Breast epithelium (tissue), 3 donors: ENCODE measurements at regions not wholly inside any gene's neighbourhood (a gene's known extent, or its start where the extent isn't known, plus 50 kb on each side); places are given as distances from the start of the nearest gene placed in this dataset.

ENCODE experiments used
- CTCF ChIP-seq, 3 donors: fragments of 450-650 bp; IDR thresholded peaks; one replicate each; pipeline ENCODE4 v1.5.1; 2016 to 2017; ENCODE audit warnings: antibody characterized with exemption in 3 of 3, mild to moderate bottlenecking in 3 of 3, moderate library complexity in 3 of 3
- POLR2A ChIP-seq: fragments of 450-650 bp; IDR thresholded peaks from one replicate; pipeline ENCODE4 v1.6.1; 2016; ENCODE audit warnings: antibody characterized with exemption, mild to moderate bottlenecking, moderate library complexity
- POLR2AphosphoS5 ChIP-seq, 3 donors: sonication (generic); formaldehyde crosslinking; IDR thresholded peaks; one replicate each; pipeline ENCODE4 v1.6.1; 2017; ENCODE audit warnings: antibody characterized with exemption in 3 of 3

GRCh38 chr12:108392284-108392683, 53.2 kb upstream of the CMKLR1 start:
- no peak for TF ChIP-seq CTCF (IDR thresholded peaks at IDR 0.05)
- TF ChIP-seq POLR2A = no peak
- no peak for TF ChIP-seq POLR2AphosphoS5 (IDR thresholded peaks at IDR 0.05)
